DMS153 treated with DMSO at 0.1 percent for 48 hours (cell line): ENCODE measurements at regions not wholly inside any gene's neighbourhood (a gene's known extent, or its start where the extent isn't known, plus 50 kb on each side); places are given as distances from the start of the nearest gene placed in this dataset.

ENCODE experiments used
- DNase-seq: peaks from one replicate; lab custom pipeline; 2025; ENCODE audit not compliant: unreplicated experiment; lab: John Stamatoyannopoulos, UW

GRCh38 chr2:13005761-13006335 lies 289.1 kb downstream of the TRIB2 start:
- no peak for DNase-seq

GRCh38 chr2:13006426-13006825 lies 289.7 kb downstream of the TRIB2 start:
- DNase-seq = no peak

GRCh38 chr2:13006829-13007717 lies 290.3 kb downstream of the TRIB2 start:
- DNase-seq = peak; percentile 53

GRCh38 chr2:13009027-13009642 lies 292.4 kb downstream of the TRIB2 start:
- no peak for DNase-seq

GRCh38 chr2:13010283-13010682 lies 293.5 kb downstream of the TRIB2 start:
- no peak for DNase-seq

GRCh38 chr2:13014783-13015182 lies 298.0 kb downstream of the TRIB2 start:
- DNase-seq = no peak

GRCh38 chr2:13015532-13016320 lies 299.0 kb downstream of the TRIB2 start:
- no peak for DNase-seq

- DNase-seq = no peak
These were observed 301.8 kb downstream of the TRIB2 start for GRCh38 chr2:13018490-13018889.

- DNase-seq = no peak
These were observed 303.0 kb downstream of the TRIB2 start for GRCh38 chr2:13019781-13020180.

GRCh38 chr2:13020469-13020868 lies 303.7 kb downstream of the TRIB2 start:
- DNase-seq = no peak

- no peak for DNase-seq
These were observed 304.8 kb downstream of the TRIB2 start for GRCh38 chr2:13021470-13021957.

- no peak for DNase-seq
These were observed 313.9 kb downstream of the TRIB2 start for GRCh38 chr2:13030606-13031005.

GRCh38 chr2:13034861-13035260 lies 318.1 kb downstream of the TRIB2 start:
- DNase-seq = no peak

GRCh38 chr2:13035866-13036265 lies 319.1 kb downstream of the TRIB2 start:
- DNase-seq = no peak

- no peak for DNase-seq
These were observed 323.3 kb downstream of the TRIB2 start for GRCh38 chr2:13040043-13040442.

GRCh38 chr2:13046557-13047165 lies 329.9 kb downstream of the TRIB2 start:
- peak; percentile 2 for DNase-seq

GRCh38 chr2:13050764-13051163 lies 334.0 kb downstream of the TRIB2 start:
- DNase-seq = no peak

- no peak for DNase-seq
These were observed 335.8 kb downstream of the TRIB2 start for GRCh38 chr2:13052547-13052946.

GRCh38 chr2:13056259-13056843 lies 339.6 kb downstream of the TRIB2 start:
- DNase-seq = peak; percentile 15

- DNase-seq = no peak
These were observed 340.9 kb downstream of the TRIB2 start for GRCh38 chr2:13057671-13058070.
